Lower leg skin (tissue), 4 donors: ENCODE measurements at regions not wholly inside any gene's neighbourhood (a gene's known extent, or its start where the extent isn't known, plus 50 kb on each side); places are given as distances from the start of the nearest gene placed in this dataset.
"Not testable (repeated sequence)": the region's sequence is repeated elsewhere in the genome, so short reads cannot be mapped to it uniquely, and the experiment has no call there.

Experiments
- DNase-seq, 2 donors: peaks; one replicate each; pipeline ENCODE4 v3.0.0-alpha.2; 2019; ENCODE audit warnings: low spot score in 2 of 2
- H3K4me3 ChIP-seq: fragments of 200-600 bp; sonication (generic); 2 replicates; pipeline ENCODE4 v1.5.1; 2017; ENCODE audit warnings: mild to moderate bottlenecking, low read depth; ENCODE audit not compliant: poor library complexity, severe bottlenecking
- CTCF ChIP-seq, 3 donors: fragments of 450-650 bp; IDR thresholded peaks; one replicate each; pipeline ENCODE4 v1.5.1; 2016; ENCODE audit warnings: antibody characterized with exemption in 3 of 3, mild to moderate bottlenecking in 3 of 3, moderate library complexity in 2 of 3
- POLR2A ChIP-seq, 2 donors: fragments of 450-650 bp; IDR thresholded peaks; one replicate each; pipeline ENCODE4 v1.6.1; 2016 to 2017; ENCODE audit warnings: antibody characterized with exemption in 2 of 2, mild to moderate bottlenecking in 1 of 2, moderate library complexity in 1 of 2
- WGBS, 2 donors: methylation state at CpG; one replicate each; pipeline ENCODE4 v1.1.5; 2018; 5-methylcytosine and 5-hydroxymethylcytosine counted together
- intact Hi-C: fragments of 100-400 bp; cut with DNase I; formaldehyde crosslinking; loops from one replicate; pipeline ENCODE4 v1.15.0; 2023; ENCODE audit warnings: low total_unique reads

DNA sequence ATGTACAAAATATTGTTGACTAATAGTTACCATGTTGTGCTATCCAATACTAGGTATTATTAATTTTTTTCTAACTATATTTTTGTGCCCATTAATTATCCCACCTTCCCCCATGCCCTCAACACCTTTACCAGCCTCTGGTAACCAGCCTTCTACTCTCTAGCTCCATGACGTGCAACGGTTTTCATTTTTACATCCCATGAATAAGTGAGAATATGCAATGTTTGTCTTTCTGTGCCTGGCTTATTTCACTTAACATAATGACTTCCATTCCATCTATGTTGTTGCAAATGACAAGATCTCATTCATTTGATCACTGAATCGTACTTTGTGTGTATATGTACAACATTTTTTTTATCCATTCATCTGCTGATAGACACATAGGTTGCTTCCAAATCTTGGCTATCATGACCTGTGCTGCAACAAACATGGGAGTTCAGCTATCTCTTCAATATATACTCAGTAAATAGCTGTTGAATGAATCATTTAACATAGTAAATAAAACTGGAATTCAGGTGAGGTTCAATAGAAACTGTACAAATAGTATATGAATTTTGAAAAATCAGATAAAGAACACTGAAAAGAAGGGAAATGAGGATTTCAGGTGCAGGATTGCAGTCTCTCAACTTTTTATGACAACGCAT, 509.0 kb upstream of the MIR17HG start:
- WGBS, 2 donors, result 82 to 92% methylated on average over 4 of the region's 4 CpGs
- intact Hi-C loops, result no loop called here
- no peak overlapping the region for H3K4me3 ChIP-seq
- TF ChIP-seq CTCF (IDR thresholded peaks at IDR 0.05) (no peak), POLR2A (IDR thresholded peaks at IDR 0.05) (no peak)
- DNase-seq, result no peak

DNA sequence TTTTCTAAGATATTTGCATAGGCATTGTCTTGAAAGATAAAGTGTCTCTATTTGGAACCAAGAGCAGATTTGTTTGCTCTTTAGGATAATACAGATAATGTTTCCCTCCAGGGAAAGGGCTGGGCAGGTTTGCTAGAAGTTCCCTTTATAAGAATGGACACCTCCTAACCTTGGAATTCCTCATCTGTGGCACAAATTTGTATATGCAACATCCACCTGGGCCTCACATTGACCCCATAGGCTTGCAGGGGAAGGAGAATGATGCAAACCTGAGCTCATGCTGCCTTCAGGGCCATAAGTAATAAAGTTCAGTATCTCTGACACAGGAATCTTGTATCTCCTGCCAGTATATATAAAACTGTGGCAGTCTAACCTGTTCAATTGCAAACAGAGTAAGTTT, 508.4 kb upstream of the MIR17HG start:
- intact Hi-C loops, result no loop called here
- DNase-seq, result no peak
- TF ChIP-seq CTCF (IDR thresholded peaks at IDR 0.05) (no peak), POLR2A (IDR thresholded peaks at IDR 0.05) (no peak)
- no peak overlapping the region for H3K4me3 ChIP-seq

DNA sequence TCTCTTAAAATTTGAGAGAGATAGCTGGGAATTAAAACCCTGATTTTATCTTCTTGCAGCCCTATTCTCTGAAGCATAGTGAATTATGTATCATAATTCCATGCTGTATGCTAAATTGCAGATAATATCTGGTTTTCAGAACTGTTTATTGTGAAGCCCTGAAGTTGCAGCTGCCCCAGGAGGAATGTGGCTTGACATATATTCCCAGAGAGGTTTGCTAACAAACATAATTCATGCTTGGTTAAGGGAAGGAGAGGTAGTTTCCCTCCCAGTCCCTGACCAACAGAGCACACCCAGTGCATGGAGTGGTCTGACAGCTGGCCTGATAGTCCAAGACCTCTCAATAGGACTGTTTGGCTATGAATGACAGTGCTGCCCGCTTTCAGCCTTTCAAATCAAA, 500.6 kb upstream of the MIR17HG start:
- intact Hi-C loops, result no loop called here
- no peak for TF ChIP-seq CTCF (IDR thresholded peaks at IDR 0.05)
- no peak for TF ChIP-seq POLR2A (IDR thresholded peaks at IDR 0.05)
- 100% methylated on average over 1 of the region's 1 CpG for WGBS, 2 donors
- no peak overlapping the region for H3K4me3 ChIP-seq
- no peak for DNase-seq

DNA sequence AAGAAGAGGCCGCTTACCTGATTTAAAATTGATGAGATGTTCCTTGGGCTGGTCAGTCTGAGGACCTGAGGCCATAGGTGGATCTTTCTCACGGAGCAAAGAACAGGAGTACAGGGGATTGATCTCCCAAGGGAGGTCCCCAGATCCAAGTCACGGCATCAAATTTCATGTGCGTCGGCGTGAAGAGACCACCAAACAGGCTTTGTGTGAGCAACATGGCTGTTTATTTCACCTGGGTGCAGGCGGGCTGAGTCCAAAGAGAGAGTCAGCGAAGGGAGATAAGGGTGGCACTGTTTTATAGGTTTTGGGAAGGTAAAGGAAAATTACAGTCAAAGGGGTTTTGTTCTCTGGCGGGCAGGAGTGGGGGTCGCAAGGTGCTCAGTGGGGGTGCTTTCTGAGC, 493.8 kb upstream of the MIR17HG start:
- DNase-seq, intact Hi-C loops, H3K4me3 ChIP-seq: not testable (repeated sequence)
- 88 to 92% methylated on average over 10 of the region's 10 CpGs for WGBS, 2 donors

GRCh38 chr13:90857921-90858320, 489.6 kb upstream of the MIR17HG start:
- no peak for DNase-seq
- intact Hi-C loops, result no loop called here
- no peak for TF ChIP-seq POLR2A (IDR thresholded peaks at IDR 0.05)
- no peak for TF ChIP-seq CTCF (IDR thresholded peaks at IDR 0.05)
- 21 to 95% methylated on average over 1 of the region's 1 CpG for WGBS, 2 donors
- H3K4me3 ChIP-seq, result no peak overlapping the region

DNA sequence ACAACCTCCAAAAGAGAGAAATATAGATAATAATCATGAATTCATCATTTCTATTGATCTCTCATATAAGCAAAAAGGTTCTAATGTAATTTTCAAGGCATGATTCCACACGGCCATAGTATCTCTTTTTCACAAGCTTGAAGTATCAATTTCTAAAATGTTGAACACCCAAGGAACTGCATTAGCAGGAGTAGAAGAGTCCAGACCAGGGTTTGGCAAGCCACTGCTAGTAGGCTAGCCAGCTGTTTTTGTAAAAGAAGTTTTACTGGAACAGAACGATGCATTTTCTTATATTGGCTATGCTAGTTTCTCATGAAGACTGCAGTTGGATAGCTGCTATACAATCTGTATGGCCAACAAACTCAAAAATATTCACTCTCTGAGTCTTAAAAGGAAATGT, 481.5 kb upstream of the MIR17HG start:
- intact Hi-C loops, result no loop called here
- 58 to 66% methylated on average over 2 of the region's 2 CpGs for WGBS, 2 donors
- DNase-seq, result no peak
- H3K4me3 ChIP-seq, result no peak overlapping the region
- TF ChIP-seq CTCF (IDR thresholded peaks at IDR 0.05) (no peak), POLR2A (IDR thresholded peaks at IDR 0.05) (no peak)
